A673 (cell line): ENCODE measurements at regions not wholly inside any gene's neighbourhood (a gene's known extent, or its start where the extent isn't known, plus 50 kb on each side); places are given as distances from the start of the nearest gene placed in this dataset.
"Not testable (repeated sequence)": the region's sequence is repeated elsewhere in the genome, so short reads cannot be mapped to it uniquely, and the experiment has no call there.

Experiments used
- BruUV-seq: library from RNA; stranded (reverse); fragments of 400-500 nt; replicated peaks from 2 replicates; lab custom pipeline; 2021; lab: Mats Ljungman, UMichigan
- CTCF ChIA-PET: fragments of 300-600 bp; sonication (Branson Sonifier 250); formaldehyde crosslinking; loops from one replicate; lab custom pipeline; 2022; ENCODE audit warnings: antibody characterized with exemption; lab: Charles Lee
- POLR2A ChIA-PET: fragments of 300-600 bp; sonication (Branson Sonifier 250); formaldehyde crosslinking; loops from one replicate; lab custom pipeline; 2022; ENCODE audit warnings: antibody characterized with exemption; ENCODE audit not compliant: low non-redundant PET; lab: Charles Lee
- DNase-seq: peaks from one replicate; pipeline ENCODE4 v3.0.0-alpha.2; 2015; ENCODE audit warnings: low spot score
- H3K27ac ChIP-seq: fragments of 200-600 bp; sonication (generic); 2 replicates; pipeline ENCODE4 v1.5.1; 2016; ENCODE audit warnings: mixed run types, low read depth, mild to moderate bottlenecking, mixed read lengths, antibody characterized with exemption, low read length; ENCODE audit not compliant: poor library complexity, severe bottlenecking
- H3K27me3 ChIP-seq: fragments of 200-600 bp; sonication (generic); replicated peaks from 2 replicates; pipeline ENCODE4 v1.6.1; 2017; ENCODE audit warnings: mixed run types, low read depth, mild to moderate bottlenecking, mixed read lengths, antibody characterized with exemption, low read length; ENCODE audit not compliant: insufficient read depth, poor library complexity
- H3K36me3 ChIP-seq: fragments of 200-600 bp; sonication (generic); 2 replicates; pipeline ENCODE4 v1.6.1; 2016; ENCODE audit warnings: mixed run types, mild to moderate bottlenecking, mixed read lengths, antibody characterized with exemption, low read length; ENCODE audit not compliant: insufficient read depth, poor library complexity, severe bottlenecking
- H3K4me1 ChIP-seq: fragments of 200-600 bp; sonication (generic); 2 replicates; pipeline ENCODE4 v1.6.1; 2017; ENCODE audit warnings: mixed run types, mild to moderate bottlenecking, mixed read lengths, antibody characterized with exemption, low read length; ENCODE audit not compliant: insufficient read depth, poor library complexity, severe bottlenecking
- H3K4me3 ChIP-seq: fragments of 200-600 bp; sonication (generic); 2 replicates; pipeline ENCODE4 v1.5.1; 2016; ENCODE audit warnings: low read depth, mixed run types, mild to moderate bottlenecking, mixed read lengths, low read length; ENCODE audit not compliant: poor library complexity, severe bottlenecking
- H3K9me3 ChIP-seq: fragments of 200-600 bp; sonication (generic); 2 replicates; pipeline ENCODE4 v1.6.1; 2016; ENCODE audit warnings: mixed run types, low read depth, mild to moderate bottlenecking, mixed read lengths, antibody characterized with exemption, low read length; ENCODE audit not compliant: poor library complexity, severe bottlenecking
- EZH2 ChIP-seq: fragments of 200-600 bp; sonication (generic); IDR thresholded peaks from 2 replicates; pipeline ENCODE4 v1.6.1; 2017; ENCODE audit warnings: borderline replicate concordance, low read depth, mild to moderate bottlenecking, mixed read lengths, antibody characterized with exemption, low read length; ENCODE audit not compliant: poor library complexity, severe bottlenecking
- intact Hi-C: fragments of 100-400 bp; cut with micrococcal nuclease; formaldehyde crosslinking; loops from one replicate; pipeline ENCODE4 v1.10.0; 2022; ENCODE audit not compliant: unreplicated experiment
- TF ChIP-seq, protein P1 (sequence below): fragments of 300-800, 200-600 bp; sonication (generic); conservative IDR thresholded peaks from 2 replicates; pipeline ENCODE4 v1.5.1; 2017; ENCODE audit warnings: low read depth, mild to moderate bottlenecking, antibody characterized with exemption, low read length, moderate library complexity, mixed read lengths

GRCh38 chr6:37756135-37756534 is 58.5 kb upstream of the MDGA1 start:
- DNase-seq = no peak
- Histone ChIP-seq H3K9me3 (no peaks in the 10 kb centered on the region), H3K27me3 (no peaks in the 10 kb centered on the region), H3K4me3 (no peak overlapping the region), H3K36me3 (no peaks in the 10 kb centered on the region), H3K27ac (no peak overlapping the region), H3K4me1 (no peaks in the 10 kb centered on the region)
- no TSS peak for BruUV-seq
- TF ChIP-seq, protein P1, sequence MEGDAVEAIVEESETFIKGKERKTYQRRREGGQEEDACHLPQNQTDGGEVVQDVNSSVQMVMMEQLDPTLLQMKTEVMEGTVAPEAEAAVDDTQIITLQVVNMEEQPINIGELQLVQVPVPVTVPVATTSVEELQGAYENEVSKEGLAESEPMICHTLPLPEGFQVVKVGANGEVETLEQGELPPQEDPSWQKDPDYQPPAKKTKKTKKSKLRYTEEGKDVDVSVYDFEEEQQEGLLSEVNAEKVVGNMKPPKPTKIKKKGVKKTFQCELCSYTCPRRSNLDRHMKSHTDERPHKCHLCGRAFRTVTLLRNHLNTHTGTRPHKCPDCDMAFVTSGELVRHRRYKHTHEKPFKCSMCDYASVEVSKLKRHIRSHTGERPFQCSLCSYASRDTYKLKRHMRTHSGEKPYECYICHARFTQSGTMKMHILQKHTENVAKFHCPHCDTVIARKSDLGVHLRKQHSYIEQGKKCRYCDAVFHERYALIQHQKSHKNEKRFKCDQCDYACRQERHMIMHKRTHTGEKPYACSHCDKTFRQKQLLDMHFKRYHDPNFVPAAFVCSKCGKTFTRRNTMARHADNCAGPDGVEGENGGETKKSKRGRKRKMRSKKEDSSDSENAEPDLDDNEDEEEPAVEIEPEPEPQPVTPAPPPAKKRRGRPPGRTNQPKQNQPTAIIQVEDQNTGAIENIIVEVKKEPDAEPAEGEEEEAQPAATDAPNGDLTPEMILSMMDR = no peak
- TF ChIP-seq EZH2 = no peak
- POLR2A ChIA-PET = no interaction called here
- CTCF ChIA-PET = no interaction called here
- intact Hi-C loops = no loop called here

GRCh38 chr6:37752718-37753117 is 55.0 kb upstream of the MDGA1 start:
- H3K27ac ChIP-seq = no peak overlapping the region
- intact Hi-C loops = no loop called here
- ChIA-PET CTCF (no interaction called here), POLR2A (no interaction called here)
- no TSS peak for BruUV-seq
- no peak overlapping the region for H3K4me3 ChIP-seq
- no peaks in the 10 kb centered on the region for H3K9me3 ChIP-seq
- TF ChIP-seq, protein P1 = no peak
- TF ChIP-seq EZH2 = no peak
- H3K36me3 ChIP-seq = no peaks in the 10 kb centered on the region
- no peaks in the 10 kb centered on the region for H3K27me3 ChIP-seq
- no peaks in the 10 kb centered on the region for H3K4me1 ChIP-seq
- no peak for DNase-seq

DNA sequence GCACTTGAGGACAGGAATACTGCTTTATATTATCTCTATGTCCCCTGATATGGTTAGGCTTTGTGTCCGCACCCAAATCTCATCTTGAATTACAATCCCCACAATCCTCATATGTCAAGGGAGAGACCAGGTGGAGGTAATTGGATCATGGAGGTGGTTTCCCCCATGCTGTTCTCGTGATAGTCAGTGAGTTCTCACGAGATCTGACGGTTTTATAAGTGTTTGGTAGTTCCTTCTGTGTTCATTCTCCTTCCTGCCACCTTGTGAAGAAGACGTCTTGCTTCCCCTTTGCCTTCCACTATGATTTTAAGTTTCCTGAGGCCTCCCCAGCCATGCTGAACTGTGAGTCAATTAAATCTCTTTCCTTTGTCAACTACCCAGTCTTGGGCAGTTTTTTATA is 51.7 kb upstream of the MDGA1 start:
- BruUV-seq, H3K27me3 ChIP-seq, H3K27ac ChIP-seq, intact Hi-C loops, CTCF ChIA-PET, H3K9me3 ChIP-seq, DNase-seq, H3K4me1 ChIP-seq, POLR2A ChIA-PET, H3K36me3 ChIP-seq, H3K4me3 ChIP-seq: not testable (repeated sequence)

DNA sequence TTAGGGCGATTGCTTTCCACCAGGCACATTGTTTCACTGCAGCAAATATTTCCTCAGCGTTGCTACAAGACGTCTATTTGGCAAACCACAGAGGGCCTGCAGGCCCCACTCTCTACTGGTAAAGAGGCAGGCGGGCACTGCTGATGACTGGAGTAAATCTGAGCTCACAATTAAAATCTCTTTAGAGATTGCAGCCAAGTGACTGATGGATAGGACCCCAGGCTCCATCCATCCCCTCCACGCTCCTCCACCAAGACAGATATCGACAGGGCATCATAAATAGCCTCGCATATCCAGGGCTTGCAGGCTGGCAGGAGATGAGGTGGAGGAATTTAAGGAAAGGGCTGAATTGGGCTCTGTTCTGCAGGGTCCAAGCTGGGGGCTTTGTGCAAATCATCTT is 50.4 kb upstream of the MDGA1 start:
- ChIA-PET POLR2A (no interaction called here), CTCF (no interaction called here)
- no peak overlapping the region for H3K4me3 ChIP-seq
- intact Hi-C loops = no loop called here
- BruUV-seq = no TSS peak
- H3K9me3 ChIP-seq = no peaks in the 10 kb centered on the region
- TF ChIP-seq, protein P1 = no peak
- no peak for TF ChIP-seq EZH2
- H3K36me3 ChIP-seq = no peaks in the 10 kb centered on the region
- DNase-seq = no peak
- no peak overlapping the region for H3K27ac ChIP-seq
- no peaks in the 10 kb centered on the region for H3K4me1 ChIP-seq
- no peaks in the 10 kb centered on the region for H3K27me3 ChIP-seq
